GM18951 (cell line): ENCODE measurements at regions not wholly inside any gene's neighbourhood (a gene's known extent, or its start where the extent isn't known, plus 50 kb on each side); places are given as distances from the start of the nearest gene placed in this dataset.
"Not testable (repeated sequence)": the region's sequence is repeated elsewhere in the genome, so short reads cannot be mapped to it uniquely, and the experiment has no call there.

Source experiments
- in situ Hi-C: fragments of 300-500 bp; cut with MboI; formaldehyde crosslinking; loops from one replicate; pipeline ENCODE4 v1.12.0; 2022; ENCODE audit warnings: low sequenced_read_pairs, mixed read lengths, inconsistent platforms; ENCODE audit not compliant: unreplicated experiment

DNA sequence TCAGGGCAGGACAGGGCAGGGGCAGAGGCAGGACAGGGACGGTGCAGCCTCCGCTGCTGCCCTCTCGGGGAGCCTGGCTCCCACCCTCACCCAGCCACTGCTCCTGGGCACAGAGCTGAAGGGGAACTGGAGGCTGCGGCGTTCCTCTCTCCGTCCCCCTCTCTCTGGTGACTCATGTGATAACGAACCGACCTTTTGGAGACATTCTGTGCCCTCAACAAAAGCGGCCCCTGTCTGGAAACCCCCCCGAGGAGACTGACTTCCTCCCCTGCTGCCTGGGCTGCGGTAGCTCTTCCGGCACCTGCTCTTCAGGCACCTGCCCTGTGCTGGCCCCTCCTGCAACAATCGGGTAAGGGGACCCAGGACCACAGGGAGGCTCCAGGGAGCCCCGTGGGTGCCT lies 5419.6 kb upstream of the TPTE start:
- in situ Hi-C loops: not testable (repeated sequence)

DNA sequence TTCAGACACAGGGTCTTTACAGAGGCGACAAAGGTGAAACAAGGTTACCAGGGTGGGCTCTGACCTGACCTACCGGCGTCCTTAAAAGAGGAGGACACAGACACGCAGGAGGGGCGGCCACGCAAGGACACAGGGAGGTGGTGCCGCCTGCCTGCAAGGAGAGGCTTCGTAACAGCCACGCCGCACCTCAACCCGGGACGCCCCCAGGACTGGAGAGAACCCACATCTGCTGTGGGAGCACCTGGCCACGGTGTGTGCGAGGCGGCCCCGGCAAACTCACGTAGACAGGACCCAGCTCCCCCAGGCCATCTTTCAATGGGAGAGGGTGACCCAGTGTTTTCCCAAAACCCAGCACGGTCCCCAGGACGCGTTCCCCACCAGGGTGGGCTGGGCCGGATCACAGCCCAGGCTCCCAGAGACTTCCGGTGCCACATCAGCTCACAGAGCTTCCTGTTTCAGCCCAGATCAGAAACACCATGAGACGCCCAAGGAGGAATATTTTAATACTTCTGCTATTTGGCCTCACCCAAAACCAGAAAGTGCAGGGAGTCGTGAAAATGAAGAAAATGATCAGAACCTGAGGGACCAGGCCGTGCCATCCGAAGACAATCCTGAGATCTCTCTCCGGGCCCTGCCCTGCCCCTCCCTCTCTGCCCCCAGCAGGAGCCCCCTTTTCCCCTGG lies 5417.4 kb upstream of the TPTE start:
- in situ Hi-C loops: not testable (repeated sequence)

DNA sequence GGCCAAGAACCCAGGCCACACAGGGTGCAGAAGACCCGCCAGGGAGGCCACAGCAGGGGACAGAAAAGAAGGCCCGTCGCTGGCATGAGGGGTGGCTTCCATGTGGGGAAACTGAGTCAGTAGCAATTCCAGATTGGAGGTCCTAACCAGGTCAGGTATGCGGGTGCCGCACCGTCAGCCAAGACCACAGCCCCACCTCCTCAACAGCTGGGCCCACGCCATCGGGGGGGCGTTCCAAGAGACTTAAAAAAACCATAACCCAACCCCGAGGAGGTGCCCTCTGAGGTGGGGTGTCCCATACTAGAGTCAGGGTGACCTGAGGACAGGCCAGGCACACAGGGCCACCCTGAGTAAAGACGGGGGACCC lies 5416.8 kb upstream of the TPTE start:
- in situ Hi-C loops: not testable (repeated sequence)

DNA sequence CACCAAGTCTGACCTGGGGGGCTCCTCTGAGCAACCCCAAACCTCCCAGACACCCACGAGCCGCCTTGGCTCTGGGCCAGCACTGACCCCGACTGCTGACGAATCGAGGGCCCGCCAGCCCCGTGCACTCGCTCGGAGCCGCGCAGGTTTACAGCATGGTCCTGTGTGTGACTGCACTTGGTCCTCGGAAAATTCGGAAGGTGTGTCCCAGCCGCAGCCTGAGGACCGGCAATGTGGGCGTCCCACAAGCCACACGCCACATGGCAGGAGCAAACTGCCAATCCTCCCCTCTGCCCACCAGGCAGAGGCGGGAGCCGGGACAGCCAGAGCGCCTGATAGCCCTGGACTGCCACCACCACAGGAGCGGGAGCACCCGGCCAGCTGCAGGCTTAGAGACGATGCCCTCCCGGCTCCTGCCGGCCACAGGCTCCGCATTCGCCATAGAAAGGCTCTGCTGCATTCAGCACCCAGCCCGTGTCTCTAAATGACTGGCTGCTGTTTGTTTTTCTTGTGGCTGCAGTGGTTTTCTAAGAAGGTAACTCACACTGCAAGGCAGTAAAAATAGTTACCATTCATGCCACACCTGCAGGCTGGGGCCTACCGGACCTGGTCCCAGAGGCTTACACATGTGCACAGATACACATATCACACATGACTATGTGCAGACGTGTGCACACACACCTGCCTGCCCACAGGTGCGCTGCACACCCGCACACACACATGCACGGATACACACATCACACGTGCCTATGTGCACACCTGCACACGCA lies 5415.3 kb upstream of the TPTE start:
- in situ Hi-C loops: not testable (repeated sequence)

DNA sequence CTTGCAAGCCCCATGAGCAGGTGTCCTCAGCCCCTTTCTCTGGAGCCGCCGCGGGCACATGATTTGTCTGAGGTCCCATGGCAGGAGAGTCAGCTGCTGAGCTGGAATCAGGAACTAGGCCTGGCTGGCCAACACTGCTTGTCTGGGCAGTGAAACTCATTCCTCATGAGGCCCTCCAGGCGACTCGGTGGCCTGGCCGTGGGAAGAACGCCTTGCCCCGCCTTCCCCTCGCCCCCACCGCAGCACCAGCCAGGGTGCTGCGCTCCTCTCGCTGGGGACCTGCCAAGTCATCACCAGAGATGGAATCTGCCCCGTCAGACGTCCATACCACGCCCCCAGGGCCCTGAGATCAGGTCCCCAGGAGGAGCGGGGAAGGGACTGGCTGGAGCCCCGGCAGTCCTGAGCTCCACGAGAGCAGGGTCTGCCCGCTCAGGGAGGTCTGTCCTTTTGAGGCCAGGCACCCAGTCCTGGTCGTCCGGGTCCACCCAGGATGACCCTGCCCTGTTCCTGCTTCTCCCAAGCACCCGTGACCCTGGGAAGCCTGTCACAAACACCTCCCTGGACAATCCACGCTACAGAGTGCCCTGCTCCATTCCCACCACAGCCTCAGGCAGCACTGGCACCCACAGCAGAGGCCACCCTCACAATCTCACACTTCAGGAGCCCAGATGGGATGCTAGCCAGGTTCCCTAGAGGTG lies 5414.5 kb upstream of the TPTE start:
- in situ Hi-C loops: not testable (repeated sequence)

DNA sequence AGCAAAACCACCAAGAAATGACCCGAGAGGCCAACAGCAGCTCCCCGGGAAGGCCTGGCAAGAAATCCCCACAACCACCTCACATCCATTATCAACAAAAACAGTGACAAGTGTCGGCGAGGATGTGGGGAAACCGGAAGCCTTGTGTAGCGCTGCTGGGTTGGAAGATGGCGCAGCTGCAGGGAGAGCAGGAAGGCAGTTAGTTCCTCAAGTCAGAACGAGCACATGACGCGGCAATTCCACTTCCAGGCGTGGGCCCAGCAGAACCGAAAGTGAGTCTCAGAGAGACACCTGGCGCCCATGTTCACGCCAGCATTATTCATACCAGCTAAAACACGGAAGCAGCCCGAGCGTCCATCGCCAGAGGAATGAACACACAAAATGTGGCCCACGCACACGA lies 5413.7 kb upstream of the TPTE start:
- in situ Hi-C loops: not testable (repeated sequence)

DNA sequence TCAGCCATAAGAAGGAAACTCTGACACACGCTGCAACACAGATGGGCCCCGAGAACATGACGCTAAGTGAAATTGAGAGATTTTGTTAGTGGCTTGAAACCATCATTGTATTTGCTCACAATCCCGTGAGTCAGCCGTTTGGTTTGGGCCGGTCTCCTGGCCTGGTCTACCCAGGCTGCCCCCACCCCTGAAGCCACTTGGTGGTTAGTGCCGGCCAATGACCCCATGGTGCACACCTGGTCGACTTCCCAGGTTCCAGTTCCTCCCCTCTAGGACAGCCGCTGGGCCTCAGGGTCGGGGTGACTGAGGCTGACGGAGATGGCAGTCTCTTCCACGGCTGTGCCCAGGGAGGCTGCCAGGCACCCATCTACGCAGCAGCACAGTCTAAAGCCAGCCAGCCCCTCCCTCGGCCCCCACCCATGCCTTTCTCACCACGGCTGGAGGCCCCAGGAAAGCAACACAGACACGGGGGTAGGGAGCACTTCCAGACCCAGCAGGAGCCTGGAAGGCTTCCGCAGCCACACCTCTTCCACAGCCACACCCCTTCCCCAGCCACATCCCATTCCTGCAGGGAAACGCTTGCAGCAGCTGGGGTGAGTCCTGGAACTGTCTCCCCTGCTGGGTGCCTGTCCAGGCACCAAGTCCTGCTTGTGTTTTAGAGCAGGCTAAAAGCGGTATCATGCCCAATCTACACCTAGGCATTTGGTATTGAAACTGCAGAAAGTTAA lies 5413.2 kb upstream of the TPTE start:
- in situ Hi-C loops: not testable (repeated sequence)

DNA sequence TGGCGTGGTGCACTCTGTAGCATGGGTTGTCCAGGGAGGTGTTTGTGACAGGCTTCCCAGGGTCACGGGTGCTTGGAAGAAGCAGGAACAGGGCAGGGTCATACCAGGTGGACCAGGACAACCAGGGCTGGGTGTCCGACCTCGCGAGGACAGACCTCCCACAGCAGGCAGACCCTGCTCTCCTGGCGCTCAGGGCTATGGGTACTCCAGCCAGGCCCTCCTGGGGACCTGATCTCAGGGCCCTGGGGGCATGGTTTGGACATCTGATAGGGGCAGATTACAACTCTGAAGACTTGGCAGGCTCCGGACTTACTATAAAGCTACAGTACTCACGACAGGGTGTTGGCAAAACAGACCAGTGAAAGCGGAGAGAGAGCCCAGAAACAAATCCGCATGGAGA lies 5410.2 kb upstream of the TPTE start:
- in situ Hi-C loops: not testable (repeated sequence)

DNA sequence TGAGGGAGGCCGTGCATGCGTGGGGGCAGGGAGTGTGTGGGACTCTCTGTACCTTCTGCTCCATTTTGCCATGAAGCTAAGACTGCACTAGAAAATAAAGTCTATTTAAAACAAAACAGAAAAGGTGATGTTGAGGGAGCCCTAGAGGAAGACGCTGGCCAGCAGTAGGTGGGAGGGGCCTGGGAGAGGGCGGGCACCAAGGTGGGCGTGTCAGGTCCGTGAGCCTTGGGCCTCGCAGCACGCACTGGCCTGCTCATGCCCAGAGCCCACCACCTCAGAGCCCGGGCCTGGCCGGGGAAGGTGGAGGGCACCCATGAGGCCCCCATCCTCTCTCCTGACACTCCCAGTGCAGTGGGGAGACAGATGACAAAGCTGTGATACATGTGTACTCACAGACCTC lies 5408.3 kb upstream of the TPTE start:
- in situ Hi-C loops: not testable (repeated sequence)

DNA sequence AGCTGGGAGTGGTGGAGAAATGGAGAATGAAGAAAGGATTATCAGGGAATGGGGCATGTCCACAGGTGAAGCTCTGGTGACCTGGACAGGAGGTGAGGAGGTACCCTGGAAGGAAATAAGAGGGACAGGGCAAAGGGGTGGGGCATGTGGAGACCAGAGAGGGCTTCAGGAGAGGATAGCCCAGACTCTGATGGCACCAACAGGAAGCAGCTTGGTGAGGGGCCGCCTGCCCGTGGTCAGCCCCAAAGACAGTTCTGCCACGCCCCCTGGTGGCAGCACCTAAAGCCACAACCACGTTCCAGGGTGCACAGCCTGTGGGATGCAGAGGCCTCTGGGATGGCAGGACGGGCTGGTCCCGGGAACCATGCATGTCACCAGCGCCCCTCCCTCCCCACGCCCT lies 5406.9 kb upstream of the TPTE start:
- in situ Hi-C loops: not testable (repeated sequence)

DNA sequence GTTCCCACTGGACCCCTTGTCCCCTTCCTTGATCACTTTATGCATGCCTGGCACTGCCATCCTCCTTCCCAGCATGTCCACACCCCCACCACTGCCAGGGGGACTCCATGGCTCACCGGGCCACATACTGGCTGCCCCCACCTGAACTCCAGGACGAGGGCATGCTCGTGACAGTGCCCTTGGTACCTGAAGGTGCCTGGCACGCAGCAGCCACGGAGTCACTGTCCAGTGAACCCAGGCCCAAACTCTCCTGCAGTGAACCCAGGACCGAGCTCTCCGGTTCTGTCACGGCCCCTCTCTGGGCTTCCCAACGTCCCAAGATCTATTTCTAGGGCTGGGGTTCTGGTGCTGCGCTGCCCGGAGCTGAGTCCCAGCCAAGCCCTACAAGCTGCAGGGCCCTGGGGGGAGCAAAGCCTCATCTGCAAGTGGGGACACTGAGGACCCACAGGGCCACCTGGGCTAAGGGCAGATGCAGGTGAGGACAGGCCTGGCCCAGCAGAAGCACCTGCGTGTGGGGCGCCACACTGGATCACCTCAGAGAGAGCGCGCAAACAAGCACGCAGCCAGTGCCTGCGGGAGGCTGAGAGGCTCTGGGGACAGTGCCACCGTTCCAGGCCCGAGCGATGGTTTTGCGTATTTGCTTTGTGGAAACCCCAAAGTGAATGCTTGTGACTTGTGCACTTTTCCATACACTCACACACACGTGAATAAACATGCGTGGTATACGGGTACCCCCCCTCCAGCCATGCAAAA lies 5406.3 kb upstream of the TPTE start:
- in situ Hi-C loops: not testable (repeated sequence)

DNA sequence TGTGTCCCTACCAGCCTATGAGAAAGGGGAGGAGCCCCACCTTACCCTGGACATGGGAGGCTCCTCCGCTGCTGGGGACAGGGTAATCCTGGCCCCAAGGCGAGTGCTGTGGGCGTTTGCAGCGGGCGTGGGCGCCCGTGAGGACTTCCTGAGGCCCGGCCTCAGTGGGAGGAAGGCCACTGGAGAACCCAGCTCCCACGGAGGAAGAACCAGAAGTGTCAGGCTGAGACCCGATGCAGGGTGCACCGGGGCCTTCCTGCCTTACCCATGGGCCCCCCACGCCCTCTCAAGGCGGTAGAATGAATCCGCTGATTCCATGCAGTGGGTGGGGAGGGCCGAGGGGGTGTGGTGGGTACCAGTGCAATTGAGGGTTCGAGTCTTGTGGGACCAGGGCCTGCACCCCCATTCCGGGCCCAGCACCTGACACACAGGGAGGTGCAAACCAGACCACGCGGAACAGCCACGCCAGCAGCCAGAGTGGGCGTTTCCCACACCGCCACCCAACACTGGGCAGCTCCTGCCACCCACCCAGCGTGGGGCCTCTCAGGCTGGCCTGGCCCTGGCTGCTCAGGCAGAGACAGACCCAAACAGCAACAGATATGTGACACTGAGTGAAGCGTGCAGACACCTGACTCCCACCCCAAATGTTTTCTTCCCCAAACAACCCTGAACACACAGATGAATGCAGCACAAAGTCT lies 5405.6 kb upstream of the TPTE start:
- in situ Hi-C loops: not testable (repeated sequence)

DNA sequence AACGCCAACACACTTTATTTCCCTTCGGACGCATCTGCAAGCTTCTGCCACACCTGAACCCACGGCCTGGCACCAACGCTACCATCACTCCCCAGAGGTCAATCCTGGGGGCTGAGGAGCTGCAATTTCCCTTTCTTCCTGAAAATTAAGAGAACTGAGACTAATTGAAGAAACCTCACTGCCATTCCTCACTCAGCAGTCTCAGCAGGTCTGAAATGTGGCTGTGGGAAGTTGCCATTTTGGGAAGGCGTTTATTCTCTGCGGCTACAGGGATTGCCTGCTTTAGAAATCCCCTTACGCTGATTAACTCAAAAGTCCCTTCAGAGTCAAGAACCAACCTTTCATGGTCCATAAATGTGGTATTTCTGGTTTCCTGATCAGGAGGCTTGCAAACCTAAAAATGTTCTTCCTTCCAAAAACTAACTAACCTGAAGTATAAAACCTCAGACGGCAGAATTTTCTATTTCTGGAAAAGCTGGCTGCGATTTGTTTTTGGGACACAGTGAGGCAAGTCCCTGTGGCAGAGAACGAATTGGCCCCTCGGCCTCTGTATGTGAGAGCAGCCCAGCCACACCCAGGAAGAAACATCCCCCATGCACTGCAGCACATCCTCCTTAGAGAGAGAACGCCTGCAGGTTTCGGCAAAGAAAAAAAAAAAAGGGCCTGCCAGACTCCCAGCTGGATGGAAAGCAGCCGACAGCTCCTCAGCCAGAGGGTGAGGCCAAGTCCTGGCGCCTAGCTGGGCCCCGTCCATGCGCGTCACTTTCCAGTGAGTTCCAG lies 5404.8 kb upstream of the TPTE start:
- in situ Hi-C loops: not testable (repeated sequence)

DNA sequence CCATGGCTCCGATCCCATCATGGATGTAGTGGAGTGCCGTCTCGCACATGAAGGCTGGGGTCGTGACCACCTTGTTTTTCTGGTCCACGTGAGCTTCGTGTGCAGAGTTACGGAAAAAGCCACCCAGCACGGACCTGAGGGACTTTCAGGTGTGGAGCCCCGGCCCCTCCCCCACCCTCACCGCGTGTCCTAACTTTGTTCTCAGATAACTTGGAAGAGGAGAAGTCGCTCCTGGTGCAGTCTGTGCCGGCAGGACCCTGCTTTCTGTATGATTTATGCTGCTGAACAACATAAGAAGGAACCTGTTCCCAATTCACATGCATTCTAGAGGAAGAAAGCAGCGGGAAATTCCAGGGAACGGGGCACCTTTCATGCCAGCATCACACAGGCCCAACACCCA lies 5404.2 kb upstream of the TPTE start:
- in situ Hi-C loops: not testable (repeated sequence)

DNA sequence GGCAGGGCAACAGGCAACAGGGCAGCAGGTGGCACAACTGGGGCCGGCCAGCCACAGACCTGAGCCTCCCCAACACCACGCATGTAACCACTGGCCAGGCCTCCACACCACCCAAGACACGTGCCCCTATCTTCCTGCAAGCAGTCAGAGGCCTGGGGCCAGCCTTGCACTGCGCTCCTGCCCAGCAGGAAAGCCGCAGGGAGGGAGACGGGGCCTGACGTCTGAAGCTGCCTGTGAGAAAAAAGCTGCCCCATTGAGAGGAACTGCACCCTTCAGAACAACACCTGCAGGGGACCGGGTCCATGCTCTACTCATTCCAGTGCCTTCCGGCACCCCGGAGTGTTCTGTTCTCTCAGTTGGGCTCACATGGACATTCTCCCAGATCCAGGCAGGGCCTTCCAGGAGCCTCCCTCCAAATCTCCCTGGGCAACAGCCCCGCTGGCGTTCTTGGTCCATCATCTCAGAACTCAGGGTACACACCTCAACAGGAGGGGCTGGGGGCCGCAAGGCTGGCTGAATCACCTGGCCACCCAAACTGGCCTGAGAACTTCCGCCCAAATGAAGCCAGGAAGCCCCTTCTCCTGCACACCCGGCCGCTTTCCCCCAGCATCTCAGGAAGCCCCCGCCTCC lies 5403.6 kb upstream of the TPTE start:
- in situ Hi-C loops: not testable (repeated sequence)

DNA sequence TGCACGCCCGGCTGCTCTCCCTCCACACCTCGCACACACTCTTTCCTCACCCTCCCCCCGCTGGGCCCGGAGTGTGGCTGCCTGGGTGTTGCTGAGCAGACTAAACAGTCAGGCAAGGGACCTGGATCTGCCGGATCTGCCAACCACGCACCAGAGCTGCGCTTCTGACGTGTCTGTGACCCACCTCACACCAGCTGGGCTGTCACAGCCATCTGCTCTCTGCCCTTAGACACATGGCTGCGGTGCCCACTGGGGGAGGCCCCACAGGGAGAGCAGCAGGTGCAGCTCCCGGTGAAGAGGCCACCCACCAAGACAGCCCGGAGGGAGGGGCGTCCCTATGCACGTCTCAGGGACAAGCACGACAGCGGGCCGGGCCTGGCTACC lies 5403.1 kb upstream of the TPTE start:
- in situ Hi-C loops: not testable (repeated sequence)

DNA sequence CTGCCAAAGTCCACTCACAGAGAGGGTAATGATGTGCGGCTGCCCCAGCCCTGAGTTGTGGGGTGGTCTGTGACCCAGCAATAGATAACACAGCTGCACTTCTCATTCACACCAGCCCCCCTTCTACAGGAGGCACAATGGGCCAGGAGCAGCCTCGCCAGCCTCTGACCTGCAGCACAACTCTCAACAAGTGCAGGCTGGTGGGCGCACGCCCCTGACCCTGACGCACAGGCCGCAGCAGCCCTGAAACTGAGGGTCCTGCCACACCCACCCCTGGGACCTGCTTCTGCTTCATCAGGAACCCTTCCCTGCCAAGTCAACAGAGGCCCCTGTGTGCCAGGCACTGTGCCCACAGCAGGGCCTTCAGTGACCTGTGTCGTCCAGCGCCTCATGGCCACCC lies 5402.2 kb upstream of the TPTE start:
- in situ Hi-C loops: not testable (repeated sequence)

DNA sequence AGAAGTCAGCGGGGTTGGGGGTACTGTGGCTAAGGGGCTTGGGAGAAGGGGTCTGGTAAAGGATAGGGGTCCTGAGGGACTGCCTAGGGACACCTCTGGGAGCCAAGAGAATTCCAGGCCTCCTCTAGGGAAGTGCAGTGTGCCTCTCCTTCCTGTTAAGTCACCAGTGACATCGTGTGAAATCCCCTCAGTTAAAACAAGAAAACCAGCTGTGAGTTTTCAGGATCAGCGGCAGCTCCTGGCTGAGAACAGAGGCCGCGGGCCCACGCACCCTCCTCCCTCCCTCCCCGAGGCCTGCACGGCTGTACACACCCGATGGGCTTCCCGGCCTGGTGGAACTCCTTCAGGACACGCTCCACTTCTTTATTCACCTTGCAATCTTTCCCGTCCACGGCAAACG lies 5400.0 kb upstream of the TPTE start:
- in situ Hi-C loops: not testable (repeated sequence)
